CD4-positive, CD25-positive, alpha-beta regulatory T cell (primary cell): ENCODE measurements at regions not wholly inside any gene's neighbourhood (a gene's known extent, or its start where the extent isn't known, plus 50 kb on each side); places are given as distances from the start of the nearest gene placed in this dataset.

Source experiments
- ATAC-seq, 2 donors: fragments of 150-1000 bp; cut with Tn5 transposase; one replicate each; pipeline ENCODE4 v1.10.0; 2021; ENCODE audit warnings: low read depth in 2 of 2, moderate number of reproducible peaks in 2 of 2, moderate library complexity in 1 of 2
- DNase-seq, 3 donors: peaks; one replicate each; pipeline versions ENCODE4 v3.0.0 to v3.0.0-alpha.2; 2012 to 2022; ENCODE audit warnings: mixed read lengths in 1 of 3
- H3K27ac ChIP-seq: one replicate; pipeline ENCODE4 v1.7.0; 2013; ENCODE audit warnings: mild to moderate bottlenecking, low read length; ENCODE audit not compliant: insufficient read depth, poor library complexity, severe bottlenecking
- H3K27me3 ChIP-seq: one replicate; pipeline ENCODE4 v1.7.0; 2013; ENCODE audit warnings: low read length; ENCODE audit not compliant: control insufficient read depth, insufficient read depth
- H3K36me3 ChIP-seq: one replicate; pipeline ENCODE4 v1.7.0; 2013; ENCODE audit warnings: mild to moderate bottlenecking, low read length, moderate library complexity; ENCODE audit not compliant: control insufficient read depth, insufficient read depth
- H3K4me1 ChIP-seq: 2 replicates; pipeline ENCODE4 v1.7.0; 2013; ENCODE audit warnings: mild to moderate bottlenecking, low read length; ENCODE audit not compliant: insufficient read depth, control insufficient read depth, poor library complexity, severe bottlenecking
- H3K4me3 ChIP-seq: one replicate; pipeline ENCODE4 v1.7.0; 2013; ENCODE audit warnings: low read depth, mild to moderate bottlenecking, low read length, moderate library complexity
- H3K9me3 ChIP-seq, 2 experiments: 1 replicate in 1 of 2; 2 replicates in 1 of 2; pipeline ENCODE4 v1.7.0; 2013; ENCODE audit warnings: low read length in 2 of 2, mild to moderate bottlenecking in 1 of 2, moderate library complexity in 1 of 2; ENCODE audit not compliant: control insufficient read depth in 2 of 2
- H3K27ac Mint-ChIP-seq, 3 donors: one replicate each; pipeline ENCODE4 v1.8.0; 2020 to 2022; ENCODE audit warnings: mild to moderate bottlenecking in 3 of 3, mixed read lengths in 3 of 3, moderate library complexity in 2 of 3
- H3K27me3 Mint-ChIP-seq: one replicate; pipeline ENCODE4 v1.8.0; 2022; ENCODE audit warnings: mild to moderate bottlenecking, mixed read lengths
- H3K36me3 Mint-ChIP-seq: one replicate; pipeline ENCODE4 v1.8.0; 2020; ENCODE audit warnings: mixed read lengths
- H3K4me1 Mint-ChIP-seq, 4 donors: one replicate each; pipeline ENCODE4 v1.8.0; 2020 to 2022; ENCODE audit warnings: mixed read lengths in 4 of 4, mild to moderate bottlenecking in 1 of 4
- H3K4me3 Mint-ChIP-seq, 4 donors: one replicate each; pipeline ENCODE4 v1.8.0; 2020 to 2022; ENCODE audit warnings: mild to moderate bottlenecking in 4 of 4, mixed read lengths in 4 of 4, moderate library complexity in 3 of 4
- H3K9me3 Mint-ChIP-seq, 7 donors: one replicate each; pipeline ENCODE4 v1.8.0; 2020 to 2022; ENCODE audit warnings: mixed read lengths in 7 of 7, mild to moderate bottlenecking in 3 of 7, moderate library complexity in 2 of 7

GRCh38 chr10:130550952-130551674 is 414.9 kb downstream of the GLRX3 start:
- no peak for DNase-seq
- no peak for ATAC-seq
- Histone ChIP-seq H3K4me1 (no peaks in the 10 kb centered on the region), H3K27ac (no peak overlapping the region), H3K4me3 (no peak overlapping the region), H3K9me3 (no peaks in the 10 kb centered on the region), H3K27me3 (no peaks in the 10 kb centered on the region), H3K36me3 (no peaks in the 10 kb centered on the region)
- H3K4me1 Mint-ChIP-seq, result no peaks in the 10 kb centered on the region
- no peak overlapping the region for H3K4me3 Mint-ChIP-seq
- peaks cover 0 to 1% (median 0%) of the 10 kb centered on the region in 7 donors for H3K9me3 Mint-ChIP-seq
- H3K27ac Mint-ChIP-seq, result no peak overlapping the region
- H3K36me3 Mint-ChIP-seq, result no peaks in the 10 kb centered on the region
- H3K27me3 Mint-ChIP-seq, result no peaks in the 10 kb centered on the region

- no peak overlapping the region for H3K4me3 ChIP-seq
- H3K36me3 ChIP-seq, result no peaks in the 10 kb centered on the region
- H3K27me3 Mint-ChIP-seq, result no peaks in the 10 kb centered on the region
- H3K4me3 Mint-ChIP-seq, result no peak overlapping the region
- H3K4me1 Mint-ChIP-seq, result no peaks in the 10 kb centered on the region
- ATAC-seq (no peak), DNase-seq (no peak)
- no peak overlapping the region for H3K27ac ChIP-seq
- H3K4me1 ChIP-seq, result no peaks in the 10 kb centered on the region
- H3K27ac Mint-ChIP-seq, result no peak overlapping the region
- H3K36me3 Mint-ChIP-seq, result no peaks in the 10 kb centered on the region
- no peaks in the 10 kb centered on the region for H3K9me3 ChIP-seq
- peaks cover 0 to 1% (median 0%) of the 10 kb centered on the region in 7 donors for H3K9me3 Mint-ChIP-seq
- H3K27me3 ChIP-seq, result no peaks in the 10 kb centered on the region
Measured at GRCh38 chr10:130551676-130552075, 415.5 kb downstream of the GLRX3 start.

GRCh38 chr10:130553826-130554225 is 417.6 kb downstream of the GLRX3 start:
- ATAC-seq (no peak), DNase-seq (no peak)
- Mint-ChIP-seq H3K36me3 (no peaks in the 10 kb centered on the region), H3K4me1 (no peaks in the 10 kb centered on the region), H3K9me3 (peaks cover 0 to 1% (median 0%) of the 10 kb centered on the region in 7 donors), H3K4me3 (no peak overlapping the region), H3K27ac (no peak overlapping the region), H3K27me3 (no peaks in the 10 kb centered on the region)
- Histone ChIP-seq H3K27me3 (no peaks in the 10 kb centered on the region), H3K9me3 (no peaks in the 10 kb centered on the region), H3K27ac (no peak overlapping the region), H3K36me3 (no peaks in the 10 kb centered on the region), H3K4me1 (no peaks in the 10 kb centered on the region), H3K4me3 (no peak overlapping the region)

- Histone ChIP-seq H3K27ac (no peak overlapping the region), H3K36me3 (no peaks in the 10 kb centered on the region), H3K9me3 (no peaks in the 10 kb centered on the region), H3K4me3 (no peak overlapping the region), H3K27me3 (no peaks in the 10 kb centered on the region), H3K4me1 (no peaks in the 10 kb centered on the region)
- H3K4me3 Mint-ChIP-seq, result no peak overlapping the region
- DNase-seq, result no peak
- no peaks in the 10 kb centered on the region for H3K27me3 Mint-ChIP-seq
- H3K9me3 Mint-ChIP-seq, result peaks cover 0 to 1% (median 0%) of the 10 kb centered on the region in 7 donors
- no peaks in the 10 kb centered on the region for H3K36me3 Mint-ChIP-seq
- H3K4me1 Mint-ChIP-seq, result no peaks in the 10 kb centered on the region
- H3K27ac Mint-ChIP-seq, result no peak overlapping the region
- ATAC-seq, result no peak
Measured at GRCh38 chr10:130554701-130555410, 418.7 kb downstream of the GLRX3 start.

GRCh38 chr10:130555411-130555750 is 419.2 kb downstream of the GLRX3 start:
- no peak for DNase-seq
- no peak overlapping the region for H3K4me3 Mint-ChIP-seq
- H3K4me1 Mint-ChIP-seq, result no peaks in the 10 kb centered on the region
- no peaks in the 10 kb centered on the region for H3K36me3 Mint-ChIP-seq
- Histone ChIP-seq H3K27ac (no peak overlapping the region), H3K4me1 (no peaks in the 10 kb centered on the region), H3K27me3 (no peaks in the 10 kb centered on the region), H3K9me3 (no peaks in the 10 kb centered on the region), H3K4me3 (no peak overlapping the region), H3K36me3 (no peaks in the 10 kb centered on the region)
- H3K27ac Mint-ChIP-seq, result no peak overlapping the region
- ATAC-seq, result no peak
- peaks cover 0 to 1% (median 0%) of the 10 kb centered on the region in 7 donors for H3K9me3 Mint-ChIP-seq
- no peaks in the 10 kb centered on the region for H3K27me3 Mint-ChIP-seq

- H3K27me3 ChIP-seq, result no peaks in the 10 kb centered on the region
- H3K4me3 Mint-ChIP-seq, result no peak overlapping the region
- H3K27ac Mint-ChIP-seq, result no peak overlapping the region
- H3K27me3 Mint-ChIP-seq, result no peaks in the 10 kb centered on the region
- H3K4me1 Mint-ChIP-seq, result no peaks in the 10 kb centered on the region
- H3K27ac ChIP-seq, result no peak overlapping the region
- H3K4me1 ChIP-seq, result no peaks in the 10 kb centered on the region
- peaks cover 0 to 1% (median 0%) of the 10 kb centered on the region in 7 donors for H3K9me3 Mint-ChIP-seq
- ATAC-seq (no peak), DNase-seq (no peak)
- H3K9me3 ChIP-seq, result no peaks in the 10 kb centered on the region
- no peaks in the 10 kb centered on the region for H3K36me3 ChIP-seq
- no peaks in the 10 kb centered on the region for H3K36me3 Mint-ChIP-seq
- H3K4me3 ChIP-seq, result no peak overlapping the region
Measured at GRCh38 chr10:130557181-130557845, 421.1 kb downstream of the GLRX3 start.

- Mint-ChIP-seq H3K9me3 (peaks cover 0 to 1% (median 0%) of the 10 kb centered on the region in 7 donors), H3K4me3 (no peak overlapping the region), H3K27ac (no peak overlapping the region), H3K4me1 (no peaks in the 10 kb centered on the region), H3K27me3 (no peaks in the 10 kb centered on the region), H3K36me3 (no peaks in the 10 kb centered on the region)
- no peaks in the 10 kb centered on the region for H3K27me3 ChIP-seq
- DNase-seq, result no peak
- H3K9me3 ChIP-seq, result no peaks in the 10 kb centered on the region
- H3K27ac ChIP-seq, result no peak overlapping the region
- no peaks in the 10 kb centered on the region for H3K4me1 ChIP-seq
- no peak overlapping the region for H3K4me3 ChIP-seq
- no peak for ATAC-seq
- H3K36me3 ChIP-seq, result no peaks in the 10 kb centered on the region
Measured at GRCh38 chr10:130558746-130559546, 422.8 kb downstream of the GLRX3 start.
